ENCODE measurements at regions not wholly inside any gene's neighbourhood (a gene's known extent, or its start where the extent isn't known, plus 50 kb on each side); places are given as distances from the start of the nearest gene placed in this dataset.

GRCh38 chr1:79264975-79265818, 258.7 kb upstream of the ADGRL4 start:
- TF ChIP-seq POLR2A (IDR thresholded peaks at IDR 0.05): no peak
- no peak for TF ChIP-seq CTCF (IDR thresholded peaks at IDR 0.05)
